Right atrium auricular region (tissue), 2 donors: ENCODE measurements at regions not wholly inside any gene's neighbourhood (a gene's known extent, or its start where the extent isn't known, plus 50 kb on each side); places are given as distances from the start of the nearest gene placed in this dataset.
"Not testable (repeated sequence)": the region's sequence is repeated elsewhere in the genome, so short reads cannot be mapped to it uniquely, and the experiment has no call there.

ENCODE experiments used
- DNase-seq: peaks from one replicate; pipeline ENCODE4 v3.0.0-alpha.2; 2019; ENCODE audit warnings: low spot score
- H3K27ac ChIP-seq, 2 donors: fragments of 200-600 bp; sonication (generic); 1 replicate in 1 of 2; 2 replicates in 1 of 2; pipeline ENCODE4 v1.5.1; 2016 to 2019
- H3K27me3 ChIP-seq, 2 donors: fragments of 200-600 bp; sonication (generic); one replicate each; pipeline versions ENCODE4 v1.5.1 to v1.6.0; 2017 to 2019
- H3K36me3 ChIP-seq: fragments of 200-600 bp; sonication (generic); one replicate; pipeline ENCODE4 v1.5.1; 2016
- H3K4me1 ChIP-seq, 2 donors: fragments of 200-600 bp; sonication (generic); one replicate each; pipeline versions ENCODE4 v1.5.1 to v1.6.0; 2017 to 2019
- H3K4me3 ChIP-seq, 2 donors: fragments of 200-600 bp; sonication (generic); 1 replicate in 1 of 2; 2 replicates in 1 of 2; pipeline ENCODE4 v1.5.1; 2017 to 2019; ENCODE audit warnings: mild to moderate bottlenecking in 1 of 2, moderate library complexity in 1 of 2
- H3K9me3 ChIP-seq, 2 donors: fragments of 200-600 bp; sonication (generic); one replicate each; pipeline ENCODE4 v1.5.1; 2019
- TF ChIP-seq, protein P1 (sequence below), 2 donors: fragments of 200-600 bp; sonication (generic); IDR thresholded peaks; one replicate each; pipeline ENCODE4 v1.5.1; 2019; ENCODE audit warnings: antibody characterized with exemption in 2 of 2

DNA sequence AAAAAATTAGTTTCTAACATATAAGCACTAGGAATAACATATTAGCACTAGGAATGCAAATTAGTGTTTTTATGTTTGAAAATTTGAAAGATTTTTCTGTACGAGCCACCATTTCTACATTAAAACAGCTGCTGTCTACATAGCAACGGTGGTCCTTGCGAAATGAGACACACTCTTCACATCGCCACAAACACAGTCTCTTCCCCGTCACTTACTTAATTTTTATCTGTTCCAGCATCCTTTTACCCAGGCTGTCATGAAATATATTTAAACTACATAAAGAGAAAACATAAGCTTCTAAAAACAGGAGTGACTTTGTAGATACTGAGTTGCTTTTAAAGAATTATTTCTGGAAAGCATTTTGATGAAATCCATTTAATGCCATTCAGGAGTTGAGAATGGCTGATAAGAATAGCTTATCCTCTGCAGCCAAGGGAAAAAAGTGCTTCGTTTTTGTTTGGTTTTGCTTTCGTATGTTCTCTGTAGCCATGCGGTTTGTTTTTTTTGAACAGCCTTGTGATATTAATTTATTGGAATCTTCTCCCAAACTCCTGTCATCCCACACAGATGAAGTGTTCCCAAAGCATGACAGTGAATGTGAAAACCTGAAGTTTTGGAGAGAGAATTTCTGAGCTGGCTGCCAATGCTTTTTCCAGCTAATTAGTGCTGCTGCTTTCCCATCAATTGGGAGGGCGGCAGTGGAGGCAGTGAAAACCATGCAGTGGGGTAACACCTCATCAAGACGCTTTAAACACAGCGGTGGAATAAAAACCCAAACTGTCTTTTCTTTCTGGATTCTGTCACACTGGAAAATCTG is 603.7 kb upstream of the ADARB2 start:
- Histone ChIP-seq H3K27ac (no peak overlapping the region), H3K36me3 (no peaks in the 10 kb centered on the region), H3K27me3 (no peaks in the 10 kb centered on the region), H3K4me3 (no peak overlapping the region), H3K4me1 (no peaks in the 10 kb centered on the region), H3K9me3 (peaks cover 0 to 6% of the 10 kb centered on the region in 2 donors)
- no peak for DNase-seq
- TF ChIP-seq, protein P1, sequence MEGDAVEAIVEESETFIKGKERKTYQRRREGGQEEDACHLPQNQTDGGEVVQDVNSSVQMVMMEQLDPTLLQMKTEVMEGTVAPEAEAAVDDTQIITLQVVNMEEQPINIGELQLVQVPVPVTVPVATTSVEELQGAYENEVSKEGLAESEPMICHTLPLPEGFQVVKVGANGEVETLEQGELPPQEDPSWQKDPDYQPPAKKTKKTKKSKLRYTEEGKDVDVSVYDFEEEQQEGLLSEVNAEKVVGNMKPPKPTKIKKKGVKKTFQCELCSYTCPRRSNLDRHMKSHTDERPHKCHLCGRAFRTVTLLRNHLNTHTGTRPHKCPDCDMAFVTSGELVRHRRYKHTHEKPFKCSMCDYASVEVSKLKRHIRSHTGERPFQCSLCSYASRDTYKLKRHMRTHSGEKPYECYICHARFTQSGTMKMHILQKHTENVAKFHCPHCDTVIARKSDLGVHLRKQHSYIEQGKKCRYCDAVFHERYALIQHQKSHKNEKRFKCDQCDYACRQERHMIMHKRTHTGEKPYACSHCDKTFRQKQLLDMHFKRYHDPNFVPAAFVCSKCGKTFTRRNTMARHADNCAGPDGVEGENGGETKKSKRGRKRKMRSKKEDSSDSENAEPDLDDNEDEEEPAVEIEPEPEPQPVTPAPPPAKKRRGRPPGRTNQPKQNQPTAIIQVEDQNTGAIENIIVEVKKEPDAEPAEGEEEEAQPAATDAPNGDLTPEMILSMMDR (IDR thresholded peaks at IDR 0.05), result no peak

DNA sequence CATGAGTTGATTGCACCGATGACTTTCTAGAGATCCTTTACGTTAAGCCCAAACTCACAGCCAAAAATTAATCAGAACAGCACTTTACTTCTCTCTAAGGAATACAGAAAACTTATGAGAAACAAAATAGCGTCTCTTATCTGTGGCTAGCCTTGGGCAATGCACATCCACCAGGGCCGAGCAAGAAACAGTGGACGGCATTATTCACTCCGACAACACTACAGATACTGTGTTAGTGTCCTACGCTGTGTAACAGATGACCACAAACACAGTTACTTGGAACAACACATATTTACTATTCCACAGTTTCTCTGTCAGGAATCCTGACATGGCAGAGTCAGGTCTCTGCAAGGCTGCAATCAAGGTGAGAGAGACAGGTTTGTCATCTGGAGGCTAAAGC is 598.3 kb upstream of the ADARB2 start:
- peaks cover 0 to 6% of the 10 kb centered on the region in 2 donors for H3K9me3 ChIP-seq
- H3K27me3 ChIP-seq, result no peaks in the 10 kb centered on the region
- TF ChIP-seq, protein P1 (IDR thresholded peaks at IDR 0.05), result no peak
- DNase-seq, result no peak
- no peaks in the 10 kb centered on the region for H3K36me3 ChIP-seq
- no peaks in the 10 kb centered on the region for H3K4me1 ChIP-seq
- H3K27ac ChIP-seq, result no peak overlapping the region
- no peak overlapping the region for H3K4me3 ChIP-seq

DNA sequence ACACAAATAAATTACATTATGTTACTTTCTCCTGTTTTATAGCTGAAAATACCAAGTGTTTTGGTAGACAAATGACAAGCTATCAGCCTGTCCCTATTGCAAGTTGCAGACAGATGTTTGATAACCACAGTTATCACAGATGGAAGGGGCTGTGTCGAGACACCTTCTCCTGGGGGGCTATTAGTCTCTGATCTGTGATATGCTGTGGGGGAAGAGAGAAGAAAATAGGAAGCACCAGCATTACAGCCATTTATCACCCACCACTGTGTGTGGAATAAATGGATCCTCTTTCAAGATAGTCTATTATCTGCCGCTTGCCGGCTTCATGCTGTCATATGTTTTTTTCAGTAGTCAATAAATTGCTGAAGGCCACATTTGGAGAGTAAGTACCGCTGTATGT is 597.2 kb upstream of the ADARB2 start:
- no peak overlapping the region for H3K27ac ChIP-seq
- no peaks in the 10 kb centered on the region for H3K27me3 ChIP-seq
- TF ChIP-seq, protein P1 (IDR thresholded peaks at IDR 0.05), result no peak
- H3K4me3 ChIP-seq, result no peak overlapping the region
- no peaks in the 10 kb centered on the region for H3K4me1 ChIP-seq
- DNase-seq, result no peak
- H3K9me3 ChIP-seq, result no peaks in the 10 kb centered on the region
- H3K36me3 ChIP-seq, result no peaks in the 10 kb centered on the region

DNA sequence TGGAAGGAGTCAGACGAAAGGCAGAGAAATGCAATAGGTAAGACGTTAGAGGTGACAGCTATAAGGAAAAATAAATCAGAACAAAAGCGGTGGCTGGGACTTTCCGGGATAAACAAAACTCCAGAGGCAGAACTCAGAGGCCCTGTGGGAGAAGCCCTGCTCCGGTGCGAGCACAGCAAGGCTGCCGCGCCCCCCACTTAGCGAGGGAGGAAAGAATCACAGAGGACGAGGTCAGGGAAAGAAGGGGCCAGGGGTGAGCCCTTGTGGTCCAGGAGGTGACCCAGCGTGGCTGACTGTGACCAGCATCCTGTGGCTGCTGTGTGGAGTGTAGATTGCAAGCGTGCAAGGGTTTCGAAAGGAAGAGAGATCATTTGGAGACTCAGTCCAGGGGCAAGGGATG is 591.8 kb upstream of the ADARB2 start:
- DNase-seq, result no peak
- Histone ChIP-seq H3K4me3 (no peak overlapping the region), H3K9me3 (no peaks in the 10 kb centered on the region), H3K27me3 (no peaks in the 10 kb centered on the region), H3K27ac (no peak overlapping the region), H3K36me3 (no peaks in the 10 kb centered on the region), H3K4me1 (no peaks in the 10 kb centered on the region)
- TF ChIP-seq, protein P1 (IDR thresholded peaks at IDR 0.05), result no peak

DNA sequence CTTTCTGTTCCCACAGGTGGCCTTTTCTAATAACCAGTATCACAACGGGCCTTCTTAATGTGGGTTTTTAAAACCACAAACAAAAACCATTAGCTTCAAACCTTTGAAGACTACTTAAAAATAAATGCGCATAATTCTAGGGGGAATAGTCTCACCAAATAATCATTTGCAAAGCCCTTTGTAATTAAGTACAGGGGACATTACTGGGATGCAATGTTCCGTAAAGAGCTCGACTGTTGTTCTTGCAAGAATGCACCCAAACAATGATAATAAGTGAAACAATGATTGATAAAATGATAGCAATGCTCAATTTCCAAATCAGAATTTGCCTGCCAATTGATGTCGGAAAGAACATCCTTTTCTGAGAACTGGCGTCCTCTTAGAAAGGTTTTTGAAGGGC is 589.1 kb upstream of the ADARB2 start:
- TF ChIP-seq, protein P1 (IDR thresholded peaks at IDR 0.05), result no peak

DNA sequence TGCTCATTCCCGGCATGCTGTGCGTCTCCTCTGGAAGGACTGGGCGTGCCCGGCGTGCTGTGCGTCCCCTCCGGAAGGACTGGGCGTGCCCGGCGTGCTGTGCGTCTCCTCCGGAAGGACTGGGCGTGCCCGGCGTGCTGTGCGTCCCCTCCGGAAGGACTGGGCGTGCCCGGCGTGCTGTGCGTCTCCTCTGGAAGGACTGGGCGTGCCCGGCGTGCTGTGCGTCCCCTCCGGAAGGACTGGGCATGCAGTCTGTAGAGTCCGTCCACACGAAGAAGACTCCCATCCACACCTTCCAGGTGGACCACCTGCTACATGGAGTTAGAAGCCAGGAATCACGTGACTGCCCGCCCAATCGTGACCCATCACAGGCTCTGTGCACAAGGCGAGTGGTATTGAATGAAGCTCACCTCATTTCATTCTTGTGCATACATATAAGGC is 577.7 kb upstream of the ADARB2 start:
- not testable (repeated sequence) for H3K4me3 ChIP-seq, DNase-seq, H3K9me3 ChIP-seq, H3K4me1 ChIP-seq, H3K27ac ChIP-seq, H3K36me3 ChIP-seq, H3K27me3 ChIP-seq

More for the DNA sequence above, 589.1 kb upstream of the ADARB2 start:
- no peaks in the 10 kb centered on the region for H3K36me3 ChIP-seq
- H3K4me3 ChIP-seq, result no peak overlapping the region
- DNase-seq, result no peak
- no peak overlapping the region for H3K27ac ChIP-seq
- no peaks in the 10 kb centered on the region for H3K4me1 ChIP-seq
- no peaks in the 10 kb centered on the region for H3K9me3 ChIP-seq
- no peaks in the 10 kb centered on the region for H3K27me3 ChIP-seq
